Liver (tissue), 8 donors: ENCODE measurements at regions not wholly inside any gene's neighbourhood (a gene's known extent, or its start where the extent isn't known, plus 50 kb on each side); places are given as distances from the start of the nearest gene placed in this dataset.

Experiments used
- DNase-seq: peaks from one replicate; pipeline ENCODE4 v3.0.0-alpha.2; 2017; ENCODE audit warnings: low spot score
- H3K27ac ChIP-seq, 2 donors: one replicate each; pipeline ENCODE4 v1.7.0; 2013; ENCODE audit warnings: inconsistent platforms in 2 of 2, low read length in 2 of 2, control low read depth in 1 of 2, low read depth in 1 of 2, mild to moderate bottlenecking in 1 of 2
- H3K27me3 ChIP-seq, 4 donors: one replicate each; pipeline versions ENCODE4 v1.6.1 to v1.7.0; 2013; ENCODE audit warnings: low read length in 3 of 4, inconsistent platforms in 1 of 4, mild to moderate bottlenecking in 1 of 4, moderate library complexity in 1 of 4; ENCODE audit not compliant: control insufficient read depth in 4 of 4, insufficient read depth in 4 of 4
- H3K36me3 ChIP-seq, 4 donors: one replicate each; pipeline versions ENCODE4 v1.6.1 to v1.7.0; 2013; ENCODE audit warnings: low read length in 3 of 4, mild to moderate bottlenecking in 3 of 4, low read depth in 1 of 4, moderate library complexity in 1 of 4; ENCODE audit not compliant: control insufficient read depth in 4 of 4, insufficient read depth in 3 of 4
- H3K4me1 ChIP-seq, 4 donors: one replicate each; pipeline versions ENCODE4 v1.6.1 to v1.7.0; 2013; ENCODE audit warnings: low read length in 3 of 4, mild to moderate bottlenecking in 3 of 4, moderate library complexity in 1 of 4; ENCODE audit not compliant: control insufficient read depth in 4 of 4, insufficient read depth in 4 of 4
- H3K4me3 ChIP-seq, 3 donors: one replicate each; pipeline versions ENCODE4 v1.6.1 to v1.7.0; 2013; ENCODE audit warnings: low read length in 3 of 3, control low read depth in 1 of 3, low read depth in 1 of 3, mild to moderate bottlenecking in 1 of 3
- H3K9ac ChIP-seq, 2 donors: one replicate each; pipeline ENCODE4 v1.7.0; 2013; ENCODE audit warnings: low read length in 2 of 2, mild to moderate bottlenecking in 2 of 2, moderate library complexity in 2 of 2, control low read depth in 1 of 2, low read depth in 1 of 2
- H3K9me3 ChIP-seq, 4 donors: one replicate each; pipeline versions ENCODE4 v1.6.1 to v1.7.0; 2013; ENCODE audit warnings: low read length in 3 of 4; ENCODE audit not compliant: control insufficient read depth in 4 of 4
- ATF3 ChIP-seq: IDR thresholded peaks from 2 replicates; pipeline ENCODE4 v1.6.1; 2016; ENCODE audit warnings: antibody characterized with exemption
- CTCF ChIP-seq: fragments of 150-350 bp; IDR thresholded peaks from 2 replicates; pipeline ENCODE4 v1.5.1; 2017; ENCODE audit warnings: improper control_type of control experiment, low read depth, low read length; ENCODE audit not compliant: missing input control
- EGR1 ChIP-seq, 2 donors: IDR thresholded peaks; 2 replicates each; pipeline ENCODE4 v1.6.1; 2016 to 2018; ENCODE audit warnings: antibody characterized with exemption in 2 of 2, low read depth in 2 of 2
- FOXA1 ChIP-seq: IDR thresholded peaks from 2 replicates; pipeline ENCODE4 v1.6.1; 2016; ENCODE audit warnings: antibody characterized with exemption
- FOXA2 ChIP-seq: IDR thresholded peaks from 2 replicates; pipeline ENCODE4 v1.6.1; 2016; ENCODE audit warnings: antibody characterized with exemption
- GABPA ChIP-seq, 2 donors: IDR thresholded peaks in 1 of 2; conservative IDR thresholded peaks in 1 of 2; 2 replicates each; pipeline ENCODE4 v1.6.1; 2016; ENCODE audit warnings: antibody characterized with exemption in 2 of 2, mild to moderate bottlenecking in 1 of 2, moderate library complexity in 1 of 2
- HNF4A ChIP-seq, 2 donors: conservative IDR thresholded peaks; 2 replicates each; pipeline ENCODE4 v1.6.1; 2016; ENCODE audit warnings: antibody characterized with exemption in 2 of 2, mild to moderate bottlenecking in 2 of 2
- HNF4G ChIP-seq: IDR thresholded peaks from 2 replicates; pipeline ENCODE4 v1.6.1; 2016; ENCODE audit warnings: antibody characterized with exemption
- JUND ChIP-seq, 2 donors: IDR thresholded peaks; 2 replicates each; pipeline ENCODE4 v1.6.1; 2016; ENCODE audit warnings: antibody characterized with exemption in 2 of 2
- MAX ChIP-seq: IDR thresholded peaks from 2 replicates; pipeline ENCODE4 v1.6.1; 2016; ENCODE audit warnings: antibody characterized with exemption
- NR2F2 ChIP-seq: IDR thresholded peaks from 2 replicates; pipeline ENCODE4 v1.6.1; 2016; ENCODE audit warnings: antibody characterized with exemption
- RAD21 ChIP-seq, 2 donors: IDR thresholded peaks; 2 replicates each; pipeline ENCODE4 v1.6.1; 2016; ENCODE audit warnings: antibody characterized with exemption in 2 of 2, mild to moderate bottlenecking in 2 of 2
- REST ChIP-seq: IDR thresholded peaks from 2 replicates; pipeline ENCODE4 v1.6.1; 2016; ENCODE audit warnings: antibody characterized with exemption, mild to moderate bottlenecking
- RXRA ChIP-seq, 2 donors: IDR thresholded peaks; 2 replicates each; pipeline ENCODE4 v1.6.1; 2017 to 2018; ENCODE audit warnings: antibody characterized with exemption in 2 of 2, mild to moderate bottlenecking in 1 of 2
- SP1 ChIP-seq: IDR thresholded peaks from 2 replicates; pipeline ENCODE4 v1.6.1; 2018; ENCODE audit warnings: antibody characterized with exemption, mild to moderate bottlenecking
- TAF1 ChIP-seq: conservative IDR thresholded peaks from 2 replicates; pipeline ENCODE4 v1.6.1; 2016; ENCODE audit warnings: antibody characterized with exemption, mild to moderate bottlenecking
- YY1 ChIP-seq: IDR thresholded peaks from 2 replicates; pipeline ENCODE4 v1.6.1; 2016; ENCODE audit warnings: antibody characterized with exemption, mild to moderate bottlenecking
- ZBTB33 ChIP-seq: IDR thresholded peaks from 2 replicates; pipeline ENCODE4 v1.6.1; 2016; ENCODE audit warnings: antibody characterized with exemption
- WGBS: extraction: QIAGEN DNeasy Blood & Tissue Kit; methylation state at CpG from one replicate; pipeline ENCODE4 v1.1.7; 2013; 5-methylcytosine and 5-hydroxymethylcytosine counted together
- donor health status: healthy.
- donor health status: healthy.
- donor health status: healthy.
- donor health status: healthy.
- donor health status: healthy.

GRCh38 chr10:92760609-92761008 lies 70.9 kb downstream of the HHEX start:
- DNase-seq: no peak
- no peaks in the 10 kb centered on the region for H3K9me3 ChIP-seq
- peaks cover 0 to 6% (median 0%) of the 10 kb centered on the region in 4 donors for H3K4me1 ChIP-seq
- 61% methylated on average over 1 of the region's 1 CpG for WGBS
- H3K9ac ChIP-seq: no peak overlapping the region
- no peak overlapping the region for H3K4me3 ChIP-seq
- no peaks in the 10 kb centered on the region for H3K36me3 ChIP-seq
- TF ChIP-seq FOXA2 (no peak), SP1 (no peak), MAX (no peak), EGR1 (IDR thresholded peaks at IDR 0.05; ENCODE audit: low read depth in 2 of 2) (no peak), HNF4G (no peak), TAF1 (no peak), ZBTB33 (no peak), CTCF (no peak), GABPA (IDR thresholded peaks at IDR 0.05 in 1 of 2, conservative IDR thresholded peaks at IDR 0.05 in 1 of 2) (no peak), FOXA1 (no peak), REST (no peak), YY1 (no peak), JUND (IDR thresholded peaks at IDR 0.05) (no peak), RXRA (IDR thresholded peaks at IDR 0.05) (no peak), RAD21 (IDR thresholded peaks at IDR 0.05) (no peak), HNF4A (conservative IDR thresholded peaks at IDR 0.05) (no peak), NR2F2 (no peak), ATF3 (no peak)
- H3K27me3 ChIP-seq: no peaks in the 10 kb centered on the region
- no peak overlapping the region for H3K27ac ChIP-seq

- Histone ChIP-seq H3K27me3 (no peaks in the 10 kb centered on the region), H3K9ac (no peak overlapping the region), H3K9me3 (no peaks in the 10 kb centered on the region), H3K36me3 (no peaks in the 10 kb centered on the region), H3K4me1 (peaks cover 0 to 6% (median 0%) of the 10 kb centered on the region in 4 donors), H3K27ac (no peak overlapping the region), H3K4me3 (no peak overlapping the region)
- WGBS: 95% methylated on average over 4 of the region's 4 CpGs
- TF ChIP-seq YY1: no peak
- no peak for TF ChIP-seq JUND (IDR thresholded peaks at IDR 0.05)
- no peak for TF ChIP-seq CTCF
- DNase-seq: no peak
Measured at GRCh38 chr10:92761571-92761970, 71.8 kb downstream of the HHEX start.
